ENCODE measurements at regions not wholly inside any gene's neighbourhood (a gene's known extent, or its start where the extent isn't known, plus 50 kb on each side); places are given as distances from the start of the nearest gene placed in this dataset.
A peak's percentile ranks its signal among the peaks of the same experiment; 100 is the strongest.

DNA sequence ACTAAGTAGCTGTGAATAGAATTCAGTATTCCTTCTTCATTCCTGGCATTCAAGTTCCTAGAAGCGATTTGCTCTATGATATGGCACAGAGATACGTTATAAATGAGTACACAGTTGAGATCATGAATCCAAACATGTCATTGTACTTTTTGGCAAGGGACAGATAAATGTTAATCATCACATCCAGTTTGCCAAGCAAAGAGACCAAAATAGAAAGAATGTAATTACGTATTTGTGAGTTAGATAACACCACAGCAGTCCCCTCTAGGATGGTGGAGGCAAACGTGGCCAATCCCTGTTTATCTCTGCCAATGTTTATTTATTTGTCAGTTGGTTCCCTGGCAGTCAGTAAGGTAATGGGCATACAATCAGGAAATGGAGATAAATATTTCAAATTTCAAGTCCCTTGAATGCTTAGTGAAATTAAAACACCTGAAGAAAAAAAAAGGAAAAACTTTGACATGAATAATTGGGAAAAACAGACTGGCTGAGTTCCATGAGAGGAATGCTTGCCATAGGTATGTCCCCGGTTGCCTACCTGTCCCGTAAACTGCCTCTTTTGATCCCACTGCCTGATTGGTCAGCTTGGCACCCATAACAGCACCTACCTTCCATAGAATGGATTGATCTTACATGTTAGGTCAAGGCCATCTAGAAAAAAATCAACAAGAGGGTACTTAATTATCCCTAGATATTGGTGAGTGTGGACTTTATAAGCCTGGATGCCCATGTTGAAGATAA is 451.1 kb upstream of the NETO1 start:
- no peaks in the 10 kb centered on the region for H3K9me3 ChIP-seq

DNA sequence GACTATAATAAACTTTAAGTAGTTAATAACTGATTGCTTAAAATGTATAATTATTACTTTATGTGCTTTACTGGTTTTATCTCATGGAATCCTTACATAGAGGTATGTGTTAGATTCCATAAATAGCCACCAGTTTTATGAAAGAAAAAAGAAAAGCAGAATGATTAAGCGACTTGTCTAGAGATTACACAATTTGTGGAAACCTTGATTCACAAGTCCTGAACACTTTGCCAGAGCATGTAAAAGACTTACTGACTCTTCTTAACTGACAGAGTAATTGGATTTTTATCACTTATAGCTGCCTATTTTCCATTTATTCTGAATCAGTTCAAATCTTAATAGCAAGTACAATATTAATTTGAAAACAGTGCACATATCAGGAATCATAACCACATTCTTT is 448.7 kb upstream of the NETO1 start:
- Histone ChIP-seq H3K27me3 (ENCODE audit: low read depth) (no peaks in the 10 kb centered on the region), H3K36me3 (no peaks in the 10 kb centered on the region), H3K9me3 (no peaks in the 10 kb centered on the region), H3K27ac (no peak overlapping the region), H3K4me3 (no peak overlapping the region), H3K4me1 (no peaks in the 10 kb centered on the region)
- TF ChIP-seq, protein P1, sequence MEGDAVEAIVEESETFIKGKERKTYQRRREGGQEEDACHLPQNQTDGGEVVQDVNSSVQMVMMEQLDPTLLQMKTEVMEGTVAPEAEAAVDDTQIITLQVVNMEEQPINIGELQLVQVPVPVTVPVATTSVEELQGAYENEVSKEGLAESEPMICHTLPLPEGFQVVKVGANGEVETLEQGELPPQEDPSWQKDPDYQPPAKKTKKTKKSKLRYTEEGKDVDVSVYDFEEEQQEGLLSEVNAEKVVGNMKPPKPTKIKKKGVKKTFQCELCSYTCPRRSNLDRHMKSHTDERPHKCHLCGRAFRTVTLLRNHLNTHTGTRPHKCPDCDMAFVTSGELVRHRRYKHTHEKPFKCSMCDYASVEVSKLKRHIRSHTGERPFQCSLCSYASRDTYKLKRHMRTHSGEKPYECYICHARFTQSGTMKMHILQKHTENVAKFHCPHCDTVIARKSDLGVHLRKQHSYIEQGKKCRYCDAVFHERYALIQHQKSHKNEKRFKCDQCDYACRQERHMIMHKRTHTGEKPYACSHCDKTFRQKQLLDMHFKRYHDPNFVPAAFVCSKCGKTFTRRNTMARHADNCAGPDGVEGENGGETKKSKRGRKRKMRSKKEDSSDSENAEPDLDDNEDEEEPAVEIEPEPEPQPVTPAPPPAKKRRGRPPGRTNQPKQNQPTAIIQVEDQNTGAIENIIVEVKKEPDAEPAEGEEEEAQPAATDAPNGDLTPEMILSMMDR (IDR thresholded peaks at IDR 0.05): no peak
- intact Hi-C loops (cut with DNase I): no loop called here
- ATAC-seq (no peak), DNase-seq (no peak)

More for the DNA sequence above, 451.1 kb upstream of the NETO1 start:
- Histone ChIP-seq H3K4me3 (no peak overlapping the region), H3K27me3 (ENCODE audit: low read depth) (no peaks in the 10 kb centered on the region), H3K36me3 (no peaks in the 10 kb centered on the region), H3K27ac (no peak overlapping the region), H3K4me1 (no peaks in the 10 kb centered on the region)
- no peak for DNase-seq
- TF ChIP-seq, protein P1 (IDR thresholded peaks at IDR 0.05): no peak
- ATAC-seq: peak in 1 of 2 donors; percentile 24
- intact Hi-C loops (cut with DNase I): no loop called here

DNA sequence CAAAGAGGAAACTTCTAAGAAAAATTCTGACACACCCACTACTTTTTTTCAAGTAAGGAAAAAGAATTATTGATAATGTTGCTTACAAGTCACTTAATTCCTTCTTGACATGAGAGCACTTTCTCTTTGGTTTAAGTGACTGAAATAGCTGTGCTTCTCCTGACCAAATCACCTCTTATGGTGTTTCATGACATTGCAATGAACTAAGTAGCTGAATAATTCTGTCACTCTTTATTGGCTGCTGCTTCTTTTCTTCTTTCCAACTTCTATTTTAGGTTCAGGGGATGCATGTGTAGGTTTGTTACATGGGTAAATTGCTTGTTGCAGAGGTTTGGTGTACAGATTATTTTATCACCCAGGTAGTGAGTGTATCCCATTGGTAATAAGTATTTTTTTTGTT is 447.6 kb upstream of the NETO1 start:
- no peak overlapping the region for H3K27ac ChIP-seq
- H3K27me3 ChIP-seq (ENCODE audit: low read depth): no peaks in the 10 kb centered on the region
- intact Hi-C loops (cut with DNase I): no loop called here
- no peak overlapping the region for H3K4me3 ChIP-seq
- H3K36me3 ChIP-seq: no peaks in the 10 kb centered on the region
- ATAC-seq (no peak), DNase-seq (no peak)
- TF ChIP-seq, protein P1 (IDR thresholded peaks at IDR 0.05): no peak
- H3K4me1 ChIP-seq: no peaks in the 10 kb centered on the region
- H3K9me3 ChIP-seq: no peaks in the 10 kb centered on the region

DNA sequence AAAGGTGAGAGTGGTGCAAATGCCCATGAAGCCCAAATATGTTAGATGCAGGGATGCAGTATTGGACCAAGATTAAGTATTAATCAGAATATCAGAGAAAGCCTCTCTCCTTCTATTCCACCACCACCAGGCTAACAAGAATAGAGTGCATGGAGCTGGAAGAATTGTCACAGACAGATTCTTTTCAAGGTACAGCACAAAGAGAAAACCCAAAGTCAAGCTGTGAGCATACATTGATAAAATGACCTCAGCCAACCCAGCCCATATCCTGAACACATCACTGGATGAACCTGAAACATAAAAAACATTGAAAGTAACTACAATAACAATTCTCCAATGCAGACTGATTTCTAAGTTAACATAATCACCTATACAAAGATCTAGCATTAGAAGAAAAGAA is 445.7 kb upstream of the NETO1 start:
- Histone ChIP-seq H3K9me3 (no peaks in the 10 kb centered on the region), H3K4me1 (no peaks in the 10 kb centered on the region), H3K4me3 (no peak overlapping the region), H3K27me3 (ENCODE audit: low read depth) (no peaks in the 10 kb centered on the region), H3K27ac (no peak overlapping the region), H3K36me3 (no peaks in the 10 kb centered on the region)
- no peak for ATAC-seq
- DNase-seq: no peak
- intact Hi-C loops (cut with DNase I): no loop called here
- TF ChIP-seq, protein P1 (IDR thresholded peaks at IDR 0.05): no peak

DNA sequence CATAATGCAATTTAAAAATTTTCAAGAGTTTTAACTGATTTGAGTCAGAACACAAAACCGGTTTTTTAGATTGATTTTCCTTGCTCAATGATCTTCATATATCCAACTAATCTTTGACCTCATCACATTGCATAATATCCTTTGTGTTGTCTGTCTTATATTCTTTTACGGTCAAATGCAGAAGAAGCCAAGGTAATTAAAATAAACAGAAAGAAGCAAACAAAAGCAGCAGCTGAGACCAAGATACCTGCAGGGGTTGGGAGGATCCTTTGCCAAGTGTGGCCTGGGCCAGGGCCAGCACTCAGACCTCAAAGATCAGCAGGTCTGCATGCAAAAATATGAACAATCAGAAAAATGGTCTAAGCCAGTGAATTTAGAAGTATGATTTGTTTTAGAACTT is 428.9 kb upstream of the NETO1 start:
- TF ChIP-seq, protein P1 (IDR thresholded peaks at IDR 0.05): no peak
- H3K27me3 ChIP-seq (ENCODE audit: low read depth): no peaks in the 10 kb centered on the region
- no peaks in the 10 kb centered on the region for H3K9me3 ChIP-seq
- ATAC-seq: no peak
- no peaks in the 10 kb centered on the region for H3K36me3 ChIP-seq
- intact Hi-C loops (cut with DNase I): no loop called here
- no peak overlapping the region for H3K4me3 ChIP-seq
- DNase-seq: no peak
- no peak overlapping the region for H3K27ac ChIP-seq
- no peaks in the 10 kb centered on the region for H3K4me1 ChIP-seq
